Stimulated activated CD4-positive, alpha-beta T cell treated with anti-CD3 and anti-CD28 coated beads, Interleukin-1b, Interleukin-23, amount 100 ng/mL, for 24 hours (primary cell): ENCODE measurements at regions not wholly inside any gene's neighbourhood (a gene's known extent, or its start where the extent isn't known, plus 50 kb on each side); places are given as distances from the start of the nearest gene placed in this dataset.
"Not testable (repeated sequence)": the region's sequence is repeated elsewhere in the genome, so short reads cannot be mapped to it uniquely, and the experiment has no call there.

Source experiments
- DNase-seq, 4 experiments: peaks; one replicate each; pipeline ENCODE4 v3.0.0-alpha.2; 2020; ENCODE audit warnings: low read depth in 4 of 4, low spot score in 1 of 4

- no peak for DNase-seq
Measured at GRCh38 chr1:193890935-193891334, 704.5 kb upstream of the B3GALT2 start.

- DNase-seq, result no peak
Measured at GRCh38 chr1:193884848-193885558, 698.6 kb upstream of the B3GALT2 start.

- not testable (repeated sequence) for DNase-seq
Measured at GRCh38 chr1:193877920-193878319, 691.5 kb upstream of the B3GALT2 start.

- DNase-seq, result no peak
Measured at GRCh38 chr1:193868425-193868824, 682.0 kb upstream of the B3GALT2 start.

GRCh38 chr1:193856261-193856660 is 669.8 kb upstream of the B3GALT2 start:
- no peak for DNase-seq

- no peak for DNase-seq
Measured at GRCh38 chr1:193850745-193851144, 664.3 kb upstream of the B3GALT2 start.

- DNase-seq, result no peak
Measured at GRCh38 chr1:193846876-193847604, 660.6 kb upstream of the B3GALT2 start.

- DNase-seq, result no peak
Measured at GRCh38 chr1:193846411-193846810, 660.0 kb upstream of the B3GALT2 start.

- DNase-seq, result no peak
Measured at GRCh38 chr1:193841857-193842256, 655.4 kb upstream of the B3GALT2 start.

- no peak for DNase-seq
Measured at GRCh38 chr1:193831465-193831864, 645.1 kb upstream of the B3GALT2 start.

- no peak for DNase-seq
Measured at GRCh38 chr1:193827516-193827915, 641.1 kb upstream of the B3GALT2 start.

GRCh38 chr1:193819376-193819775 is 633.0 kb upstream of the B3GALT2 start:
- DNase-seq, result no peak

- DNase-seq, result no peak
Measured at GRCh38 chr1:193807208-193807607, 620.8 kb upstream of the B3GALT2 start.

GRCh38 chr1:193806079-193807048 is 620.0 kb upstream of the B3GALT2 start:
- no peak for DNase-seq

GRCh38 chr1:193799948-193800690 is 613.7 kb upstream of the B3GALT2 start:
- no peak for DNase-seq

- no peak for DNase-seq
Measured at GRCh38 chr1:193799371-193799770, 613.0 kb upstream of the B3GALT2 start.

GRCh38 chr1:193794239-193794638 is 607.8 kb upstream of the B3GALT2 start:
- no peak for DNase-seq

- DNase-seq, result no peak
Measured at GRCh38 chr1:193791746-193792145, 605.3 kb upstream of the B3GALT2 start.

- no peak for DNase-seq
Measured at GRCh38 chr1:193787061-193787460, 600.6 kb upstream of the B3GALT2 start.

GRCh38 chr1:193785850-193786420 is 599.5 kb upstream of the B3GALT2 start:
- DNase-seq, result no peak
